HL-60 (cell line): ENCODE measurements at regions not wholly inside any gene's neighbourhood (a gene's known extent, or its start where the extent isn't known, plus 50 kb on each side); places are given as distances from the start of the nearest gene placed in this dataset.

Experiments
- GABPA ChIP-seq: IDR thresholded peaks from 2 replicates; pipeline ENCODE4 v1.6.1; 2012; ENCODE audit warnings: low read depth
- POLR2AphosphoS5 ChIP-seq: IDR thresholded peaks from 2 replicates; pipeline ENCODE4 v1.6.1; 2012; ENCODE audit warnings: low read depth
- REST ChIP-seq: IDR thresholded peaks from 2 replicates; pipeline ENCODE4 v1.6.1; 2012; ENCODE audit warnings: low read depth; ENCODE audit not compliant: insufficient replicate concordance
- SPI1 ChIP-seq: IDR thresholded peaks from 2 replicates; pipeline ENCODE4 v1.6.1; 2012; ENCODE audit warnings: low read depth, mild to moderate bottlenecking, borderline replicate concordance
- TF ChIP-seq, protein P1 (sequence below): IDR thresholded peaks from one replicate; pipeline ENCODE4 v1.5.1; 2011; ENCODE audit warnings: low read length, control low read depth, inconsistent platforms; ENCODE audit not compliant: insufficient read depth

GRCh38 chrX:129092757-129093156 is 430.5 kb downstream of the SMARCA1 start:
- TF ChIP-seq, protein P1, sequence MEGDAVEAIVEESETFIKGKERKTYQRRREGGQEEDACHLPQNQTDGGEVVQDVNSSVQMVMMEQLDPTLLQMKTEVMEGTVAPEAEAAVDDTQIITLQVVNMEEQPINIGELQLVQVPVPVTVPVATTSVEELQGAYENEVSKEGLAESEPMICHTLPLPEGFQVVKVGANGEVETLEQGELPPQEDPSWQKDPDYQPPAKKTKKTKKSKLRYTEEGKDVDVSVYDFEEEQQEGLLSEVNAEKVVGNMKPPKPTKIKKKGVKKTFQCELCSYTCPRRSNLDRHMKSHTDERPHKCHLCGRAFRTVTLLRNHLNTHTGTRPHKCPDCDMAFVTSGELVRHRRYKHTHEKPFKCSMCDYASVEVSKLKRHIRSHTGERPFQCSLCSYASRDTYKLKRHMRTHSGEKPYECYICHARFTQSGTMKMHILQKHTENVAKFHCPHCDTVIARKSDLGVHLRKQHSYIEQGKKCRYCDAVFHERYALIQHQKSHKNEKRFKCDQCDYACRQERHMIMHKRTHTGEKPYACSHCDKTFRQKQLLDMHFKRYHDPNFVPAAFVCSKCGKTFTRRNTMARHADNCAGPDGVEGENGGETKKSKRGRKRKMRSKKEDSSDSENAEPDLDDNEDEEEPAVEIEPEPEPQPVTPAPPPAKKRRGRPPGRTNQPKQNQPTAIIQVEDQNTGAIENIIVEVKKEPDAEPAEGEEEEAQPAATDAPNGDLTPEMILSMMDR, result no peak
- TF ChIP-seq POLR2AphosphoS5 (no peak), REST (no peak), SPI1 (no peak), GABPA (no peak)
